ENCODE measurements at regions not wholly inside any gene's neighbourhood (a gene's known extent, or its start where the extent isn't known, plus 50 kb on each side); places are given as distances from the start of the nearest gene placed in this dataset.

GRCh38 chr2:102968375-102968774, 206.5 kb downstream of the TMEM182 start:
- ChIA-PET POLR2A (no interaction called here), CTCF (no interaction called here)
- H3K27ac Mint-ChIP-seq = no peak overlapping the region
- H3K27me3 Mint-ChIP-seq (ENCODE audit: low read depth) = no peaks in the 10 kb centered on the region
- no peak for ATAC-seq
- DNase-seq = no peak
- H3K36me3 Mint-ChIP-seq (ENCODE audit: low read depth) = no peaks in the 10 kb centered on the region
- no peaks in the 10 kb centered on the region for H3K9me3 Mint-ChIP-seq (ENCODE audit: insufficient read depth)
- no peak overlapping the region for H3K4me3 Mint-ChIP-seq
- H3K4me1 Mint-ChIP-seq (ENCODE audit: low read depth) = no peaks in the 10 kb centered on the region

GRCh38 chr2:102971701-102972100, 209.9 kb downstream of the TMEM182 start:
- ChIA-PET CTCF (no interaction called here), POLR2A (no interaction called here)
- no peak overlapping the region for H3K27ac Mint-ChIP-seq
- no peaks in the 10 kb centered on the region for H3K36me3 Mint-ChIP-seq (ENCODE audit: low read depth)
- ATAC-seq (no peak), DNase-seq (no peak)
- no peak overlapping the region for H3K4me3 Mint-ChIP-seq
- no peaks in the 10 kb centered on the region for H3K4me1 Mint-ChIP-seq (ENCODE audit: low read depth)
- H3K9me3 Mint-ChIP-seq (ENCODE audit: insufficient read depth) = no peaks in the 10 kb centered on the region
- peaks cover 5% of the 10 kb centered on the region for H3K27me3 Mint-ChIP-seq (ENCODE audit: low read depth)

DNA sequence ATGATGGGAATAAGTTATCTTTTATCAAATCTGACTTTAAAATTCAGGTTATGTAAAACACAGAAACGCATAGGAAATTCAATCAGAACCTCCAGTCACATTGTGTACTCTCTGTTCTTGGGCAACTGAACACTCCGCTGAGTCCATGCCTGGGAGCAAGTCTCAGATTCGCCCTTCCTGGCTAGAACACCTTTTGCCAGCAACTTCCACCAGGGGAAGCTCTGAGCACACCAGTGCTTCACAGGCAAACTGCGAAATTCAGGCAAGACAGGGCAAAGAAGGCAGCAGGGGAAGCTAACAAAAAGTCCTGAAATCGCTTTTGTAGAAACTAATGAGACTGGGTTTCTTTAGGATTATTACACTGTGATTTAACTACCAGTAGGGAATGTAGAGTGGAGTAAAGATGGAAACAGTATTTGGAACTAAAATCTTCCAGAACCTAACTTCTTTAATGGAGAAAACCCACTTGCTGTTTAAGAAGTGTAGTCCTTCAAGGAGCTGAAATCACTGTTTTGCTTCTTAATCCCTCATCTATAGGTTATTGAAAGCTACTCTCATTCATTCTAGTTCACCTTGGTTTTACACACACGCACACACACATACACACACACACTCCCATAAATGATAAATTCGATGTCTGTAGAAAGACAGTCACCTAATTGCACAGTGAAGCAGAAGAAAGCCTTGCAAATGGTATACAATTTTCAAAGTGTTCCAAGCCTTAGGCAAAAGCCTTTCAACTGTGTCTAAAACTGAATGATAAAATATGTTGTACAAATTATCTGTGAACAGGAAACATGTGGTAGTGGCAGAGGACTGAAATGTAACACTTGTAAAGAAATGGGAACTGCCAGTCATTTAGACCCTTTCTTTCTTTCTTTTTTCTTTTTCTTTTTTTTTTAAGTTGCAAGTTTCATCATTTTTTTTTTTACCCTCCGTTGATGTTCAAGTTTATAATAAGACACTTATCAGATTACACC, 214.5 kb downstream of the TMEM182 start:
- H3K36me3 Mint-ChIP-seq (ENCODE audit: low read depth) = no peaks in the 10 kb centered on the region
- H3K27ac Mint-ChIP-seq = no peak overlapping the region
- no peak for ATAC-seq
- no peaks in the 10 kb centered on the region for H3K9me3 Mint-ChIP-seq (ENCODE audit: insufficient read depth)
- no peak overlapping the region for H3K4me3 Mint-ChIP-seq
- H3K27me3 Mint-ChIP-seq (ENCODE audit: low read depth) = peaks cover 9% of the 10 kb centered on the region
- peak; percentile 26 for DNase-seq
- no peaks in the 10 kb centered on the region for H3K4me1 Mint-ChIP-seq (ENCODE audit: low read depth)
- ChIA-PET POLR2A (no interaction called here), CTCF (no interaction called here)

- POLR2A ChIA-PET = no interaction called here
- Mint-ChIP-seq H3K4me3 (no peak overlapping the region), H3K4me1 (ENCODE audit: low read depth) (no peaks in the 10 kb centered on the region), H3K27ac (no peak overlapping the region), H3K36me3 (ENCODE audit: low read depth) (no peaks in the 10 kb centered on the region), H3K27me3 (ENCODE audit: low read depth) (peaks cover 9% of the 10 kb centered on the region), H3K9me3 (ENCODE audit: insufficient read depth) (no peaks in the 10 kb centered on the region)
- no peak for ATAC-seq
- no peak for DNase-seq
- CTCF ChIA-PET = no interaction called here
These were observed 215.7 kb downstream of the TMEM182 start for GRCh38 chr2:102977426-102978090.

- no peaks in the 10 kb centered on the region for H3K36me3 Mint-ChIP-seq (ENCODE audit: low read depth)
- no peak overlapping the region for H3K4me3 Mint-ChIP-seq
- H3K4me1 Mint-ChIP-seq (ENCODE audit: low read depth) = no peaks in the 10 kb centered on the region
- ChIA-PET POLR2A (no interaction called here), CTCF (no interaction called here)
- ATAC-seq = no peak
- peaks cover 9% of the 10 kb centered on the region for H3K27me3 Mint-ChIP-seq (ENCODE audit: low read depth)
- no peaks in the 10 kb centered on the region for H3K9me3 Mint-ChIP-seq (ENCODE audit: insufficient read depth)
- H3K27ac Mint-ChIP-seq = no peak overlapping the region
- DNase-seq = no peak
These were observed 216.3 kb downstream of the TMEM182 start for GRCh38 chr2:102978091-102978490.

DNA sequence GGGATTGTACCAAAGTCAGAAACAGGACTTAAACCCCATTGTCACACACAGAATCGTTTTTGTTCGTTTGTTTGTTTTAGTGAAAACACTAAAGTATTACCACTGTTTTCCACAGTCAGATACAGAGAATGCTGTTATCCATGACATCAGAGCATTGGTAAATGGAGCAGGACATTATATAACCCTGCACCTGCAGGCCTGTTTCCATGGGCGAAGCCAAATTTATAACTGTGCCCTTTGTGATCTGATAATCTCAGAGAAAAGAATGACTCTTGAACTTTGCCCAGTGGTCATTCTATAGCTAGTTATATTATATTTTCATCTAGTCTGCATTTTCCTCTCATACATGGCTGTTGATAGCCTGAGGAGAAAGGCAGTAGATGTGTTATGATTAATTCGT, 217.6 kb downstream of the TMEM182 start:
- no peak for ATAC-seq
- CTCF ChIA-PET = no interaction called here

GRCh38 chr2:102983786-102984185, 222.0 kb downstream of the TMEM182 start:
- H3K4me3 Mint-ChIP-seq = no peak overlapping the region
- no peaks in the 10 kb centered on the region for H3K36me3 Mint-ChIP-seq (ENCODE audit: low read depth)
- no peaks in the 10 kb centered on the region for H3K9me3 Mint-ChIP-seq (ENCODE audit: insufficient read depth)
- ATAC-seq (no peak), DNase-seq (no peak)
- H3K4me1 Mint-ChIP-seq (ENCODE audit: low read depth) = no peaks in the 10 kb centered on the region
- H3K27me3 Mint-ChIP-seq (ENCODE audit: low read depth) = no peaks in the 10 kb centered on the region
- no peak overlapping the region for H3K27ac Mint-ChIP-seq
- CTCF ChIA-PET = no interaction called here
- POLR2A ChIA-PET = no interaction called here

More for the DNA sequence above, 217.6 kb downstream of the TMEM182 start:
- POLR2A ChIA-PET = no interaction called here
- DNase-seq = no peak
- H3K27ac Mint-ChIP-seq = no peak overlapping the region
- H3K4me3 Mint-ChIP-seq = no peak overlapping the region
- H3K36me3 Mint-ChIP-seq (ENCODE audit: low read depth) = no peaks in the 10 kb centered on the region
- peaks cover 9% of the 10 kb centered on the region for H3K27me3 Mint-ChIP-seq (ENCODE audit: low read depth)
- H3K4me1 Mint-ChIP-seq (ENCODE audit: low read depth) = no peaks in the 10 kb centered on the region
- H3K9me3 Mint-ChIP-seq (ENCODE audit: insufficient read depth) = no peaks in the 10 kb centered on the region

GRCh38 chr2:102986826-102987490, 225.1 kb downstream of the TMEM182 start:
- Mint-ChIP-seq H3K27ac (no peak overlapping the region), H3K4me3 (no peak overlapping the region), H3K4me1 (ENCODE audit: low read depth) (no peaks in the 10 kb centered on the region), H3K9me3 (ENCODE audit: insufficient read depth) (no peaks in the 10 kb centered on the region), H3K27me3 (ENCODE audit: low read depth) (no peaks in the 10 kb centered on the region), H3K36me3 (ENCODE audit: low read depth) (no peaks in the 10 kb centered on the region)
- no peak for ATAC-seq
- ChIA-PET POLR2A (interaction anchor here (0.7 kb wide), 1 partner anchor 21 kb away, joined by 4 read pairs; no protein-coding TSS in a partner anchor), CTCF (no interaction called here)
- no peak for DNase-seq

DNA sequence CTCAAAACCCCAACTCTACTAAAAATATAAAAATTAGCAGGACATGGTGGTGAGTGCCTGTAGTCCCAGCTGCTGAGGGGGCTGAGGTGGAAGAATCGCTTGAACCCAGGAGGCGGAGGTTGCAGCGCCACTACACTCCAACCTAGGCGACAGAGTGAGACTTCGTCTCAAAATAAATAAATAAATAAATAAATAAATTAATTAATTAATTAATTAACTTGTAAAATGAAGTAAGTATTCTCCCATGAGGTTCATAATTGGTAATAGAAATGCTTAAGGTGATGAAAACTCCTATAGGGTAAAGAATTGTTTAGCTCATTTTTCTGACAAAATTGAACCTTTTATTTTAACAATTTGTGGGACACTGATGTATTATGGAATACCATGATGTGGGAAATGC, 230.8 kb downstream of the TMEM182 start:
- CTCF ChIA-PET = no interaction called here
- Mint-ChIP-seq H3K27ac (no peak overlapping the region), H3K27me3 (ENCODE audit: low read depth) (no peaks in the 10 kb centered on the region), H3K9me3 (ENCODE audit: insufficient read depth) (no peaks in the 10 kb centered on the region), H3K4me3 (no peak overlapping the region), H3K36me3 (ENCODE audit: low read depth) (no peaks in the 10 kb centered on the region), H3K4me1 (ENCODE audit: low read depth) (no peaks in the 10 kb centered on the region)
- no peak for DNase-seq
- POLR2A ChIA-PET = no interaction called here
- ATAC-seq = no peak

GRCh38 chr2:102999958-103000357, 238.1 kb downstream of the TMEM182 start:
- no peak overlapping the region for H3K4me3 Mint-ChIP-seq
- no peaks in the 10 kb centered on the region for H3K27me3 Mint-ChIP-seq (ENCODE audit: low read depth)
- no peaks in the 10 kb centered on the region for H3K9me3 Mint-ChIP-seq (ENCODE audit: insufficient read depth)
- no peaks in the 10 kb centered on the region for H3K36me3 Mint-ChIP-seq (ENCODE audit: low read depth)
- no peak overlapping the region for H3K27ac Mint-ChIP-seq
- ATAC-seq (no peak), DNase-seq (no peak)
- ChIA-PET POLR2A (no interaction called here), CTCF (no interaction called here)
- H3K4me1 Mint-ChIP-seq (ENCODE audit: low read depth) = no peaks in the 10 kb centered on the region

- DNase-seq (no peak), ATAC-seq (no peak)
- no peaks in the 10 kb centered on the region for H3K27me3 Mint-ChIP-seq (ENCODE audit: low read depth)
- no peaks in the 10 kb centered on the region for H3K36me3 Mint-ChIP-seq (ENCODE audit: low read depth)
- CTCF ChIA-PET = no interaction called here
- POLR2A ChIA-PET = no interaction called here
- H3K27ac Mint-ChIP-seq = no peak overlapping the region
- H3K4me1 Mint-ChIP-seq (ENCODE audit: low read depth) = no peaks in the 10 kb centered on the region
- H3K9me3 Mint-ChIP-seq (ENCODE audit: insufficient read depth) = no peaks in the 10 kb centered on the region
- no peak overlapping the region for H3K4me3 Mint-ChIP-seq
These were observed 241.1 kb downstream of the TMEM182 start for GRCh38 chr2:103002954-103003353.

GRCh38 chr2:103003750-103004260, 242.0 kb downstream of the TMEM182 start:
- no peak overlapping the region for H3K27ac Mint-ChIP-seq
- POLR2A ChIA-PET = no interaction called here
- H3K4me3 Mint-ChIP-seq = no peak overlapping the region
- no peak for DNase-seq
- H3K9me3 Mint-ChIP-seq (ENCODE audit: insufficient read depth) = no peaks in the 10 kb centered on the region
- H3K27me3 Mint-ChIP-seq (ENCODE audit: low read depth) = no peaks in the 10 kb centered on the region
- H3K36me3 Mint-ChIP-seq (ENCODE audit: low read depth) = no peaks in the 10 kb centered on the region
- CTCF ChIA-PET = no interaction called here
- ATAC-seq = no peak
- H3K4me1 Mint-ChIP-seq (ENCODE audit: low read depth) = no peaks in the 10 kb centered on the region
